ENCODE measurements at regions not wholly inside any gene's neighbourhood (a gene's known extent, or its start where the extent isn't known, plus 50 kb on each side); places are given as distances from the start of the nearest gene placed in this dataset.

DNA sequence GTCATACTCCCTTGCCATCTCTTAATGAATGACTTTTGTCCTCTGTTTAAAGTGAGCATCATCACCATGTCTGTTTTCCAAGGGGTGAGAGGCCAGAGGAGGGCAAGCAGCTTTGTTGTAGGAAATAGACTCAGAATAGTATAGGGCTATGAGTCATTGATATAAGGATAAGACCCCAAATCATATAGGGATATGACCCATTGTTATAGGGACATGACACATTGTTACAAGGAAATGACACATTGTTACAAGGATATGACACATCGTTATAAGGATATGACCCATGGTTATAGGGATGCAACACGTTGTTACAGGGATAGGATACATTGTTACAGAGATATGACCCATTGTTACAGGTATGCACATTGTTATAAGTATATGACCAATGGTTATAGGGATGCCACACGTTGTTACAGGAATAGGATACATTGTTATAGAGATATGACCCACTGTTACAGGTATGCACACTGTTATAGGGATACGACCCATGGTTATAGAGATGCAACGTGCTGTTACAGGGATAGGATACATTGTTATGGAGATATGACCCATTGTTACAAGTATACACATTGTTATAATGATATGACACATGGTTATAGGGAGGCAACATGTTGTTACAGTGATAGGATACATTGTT, 311.1 kb upstream of the ADARB2 start:
- TF ChIP-seq POLR2A (IDR thresholded peaks at IDR 0.05) (no peak), EP300 (IDR thresholded peaks at IDR 0.05) (no peak)
- TF ChIP-seq, protein P1, sequence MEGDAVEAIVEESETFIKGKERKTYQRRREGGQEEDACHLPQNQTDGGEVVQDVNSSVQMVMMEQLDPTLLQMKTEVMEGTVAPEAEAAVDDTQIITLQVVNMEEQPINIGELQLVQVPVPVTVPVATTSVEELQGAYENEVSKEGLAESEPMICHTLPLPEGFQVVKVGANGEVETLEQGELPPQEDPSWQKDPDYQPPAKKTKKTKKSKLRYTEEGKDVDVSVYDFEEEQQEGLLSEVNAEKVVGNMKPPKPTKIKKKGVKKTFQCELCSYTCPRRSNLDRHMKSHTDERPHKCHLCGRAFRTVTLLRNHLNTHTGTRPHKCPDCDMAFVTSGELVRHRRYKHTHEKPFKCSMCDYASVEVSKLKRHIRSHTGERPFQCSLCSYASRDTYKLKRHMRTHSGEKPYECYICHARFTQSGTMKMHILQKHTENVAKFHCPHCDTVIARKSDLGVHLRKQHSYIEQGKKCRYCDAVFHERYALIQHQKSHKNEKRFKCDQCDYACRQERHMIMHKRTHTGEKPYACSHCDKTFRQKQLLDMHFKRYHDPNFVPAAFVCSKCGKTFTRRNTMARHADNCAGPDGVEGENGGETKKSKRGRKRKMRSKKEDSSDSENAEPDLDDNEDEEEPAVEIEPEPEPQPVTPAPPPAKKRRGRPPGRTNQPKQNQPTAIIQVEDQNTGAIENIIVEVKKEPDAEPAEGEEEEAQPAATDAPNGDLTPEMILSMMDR (IDR thresholded peaks at IDR 0.05) = no peak
